ENCODE measurements at regions not wholly inside any gene's neighbourhood (a gene's known extent, or its start where the extent isn't known, plus 50 kb on each side); places are given as distances from the start of the nearest gene placed in this dataset.

DNA sequence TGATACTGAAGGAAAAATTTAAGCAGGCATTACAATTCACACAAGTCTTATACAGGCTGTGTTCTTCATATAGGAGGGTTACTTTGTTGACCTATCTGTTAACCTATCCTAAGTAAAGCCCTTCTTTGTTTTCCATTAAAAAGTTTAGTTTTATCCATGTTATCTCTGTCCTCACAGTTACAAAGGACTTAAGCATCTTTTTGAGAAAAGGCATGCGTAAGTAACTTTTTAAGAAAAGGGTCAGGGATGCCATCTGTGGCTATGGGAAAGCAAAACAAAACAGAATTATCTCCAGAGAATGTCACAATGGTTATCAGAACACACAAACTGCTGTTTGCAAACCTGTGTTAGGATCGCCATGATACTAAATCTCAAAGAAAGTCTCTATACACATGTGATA is 295.8 kb upstream of the MTPN start:
- TF ChIP-seq CTCF (conservative IDR thresholded peaks at IDR 0.05; ENCODE audit: low read depth, low read length) (no peak), RCOR1 (IDR thresholded peaks at IDR 0.05; ENCODE audit: insufficient replicate concordance, low read length) (no peak)
